Activated CD4-positive, alpha-beta memory T cell treated with anti-CD3 and anti-CD28 coated beads for 36 hours (primary cell): ENCODE measurements at regions not wholly inside any gene's neighbourhood (a gene's known extent, or its start where the extent isn't known, plus 50 kb on each side); places are given as distances from the start of the nearest gene placed in this dataset.

Source experiments
- CTCF ChIA-PET: fragments of 350-600 bp; sonication (Branson Sonifier 250); formaldehyde crosslinking; loops from one replicate; lab custom pipeline; 2021; ENCODE audit warnings: antibody characterized with exemption, inconsistent platforms; lab: Charles Lee
- POLR2A ChIA-PET: fragments of 350-600 bp; sonication (Branson Sonifier 250); formaldehyde crosslinking; loops from one replicate; lab custom pipeline; 2021; ENCODE audit warnings: antibody characterized with exemption; lab: Charles Lee
- DNase-seq: peaks from one replicate; pipeline ENCODE4 v3.0.0-alpha.2; 2020
- H3K27ac Mint-ChIP-seq: one replicate; pipeline ENCODE4 v1.8.0; 2021; ENCODE audit warnings: mixed read lengths
- H3K27me3 Mint-ChIP-seq: one replicate; pipeline ENCODE4 v1.8.0; 2021; ENCODE audit warnings: mixed read lengths
- H3K36me3 Mint-ChIP-seq: one replicate; pipeline ENCODE4 v1.8.0; 2021; ENCODE audit warnings: mixed read lengths
- H3K4me1 Mint-ChIP-seq: one replicate; pipeline ENCODE4 v1.8.0; 2021; ENCODE audit warnings: low read depth, mixed read lengths
- H3K4me3 Mint-ChIP-seq: one replicate; pipeline ENCODE4 v1.8.0; 2021; ENCODE audit warnings: mild to moderate bottlenecking, mixed read lengths
- H3K9me3 Mint-ChIP-seq: one replicate; pipeline ENCODE4 v1.8.0; 2021; ENCODE audit warnings: mixed read lengths
- intact Hi-C: fragments of 100-400 bp; cut with micrococcal nuclease; formaldehyde crosslinking; loops from one replicate; pipeline ENCODE4 v1.15.1; 2023

- CTCF ChIA-PET, result interaction anchor here (1.2 kb wide), 1 partner anchor 9 kb away, joined by 4 read pairs; no protein-coding TSS in a partner anchor
- no peaks in the 10 kb centered on the region for H3K27me3 Mint-ChIP-seq
- POLR2A ChIA-PET, result no interaction called here
- H3K4me3 Mint-ChIP-seq, result no peak overlapping the region
- no peaks in the 10 kb centered on the region for H3K4me1 Mint-ChIP-seq
- DNase-seq, result no peak
- intact Hi-C loops, result no loop called here
- H3K36me3 Mint-ChIP-seq, result no peaks in the 10 kb centered on the region
- no peak overlapping the region for H3K27ac Mint-ChIP-seq
- H3K9me3 Mint-ChIP-seq, result peaks cover 20% of the 10 kb centered on the region
Measured at GRCh38 chr13:69010789-69011188, 1096.8 kb upstream of the ATXN8OS start.

GRCh38 chr13:69008499-69008898 is 1099.1 kb upstream of the ATXN8OS start:
- Mint-ChIP-seq H3K4me3 (no peak overlapping the region), H3K9me3 (peaks cover 24% of the 10 kb centered on the region), H3K27me3 (no peaks in the 10 kb centered on the region), H3K4me1 (no peaks in the 10 kb centered on the region), H3K36me3 (no peaks in the 10 kb centered on the region), H3K27ac (no peak overlapping the region)
- DNase-seq, result no peak
- intact Hi-C loops, result no loop called here
- ChIA-PET CTCF (no interaction called here), POLR2A (no interaction called here)

GRCh38 chr13:68998056-68998455 is 1109.6 kb upstream of the ATXN8OS start:
- no peaks in the 10 kb centered on the region for H3K4me1 Mint-ChIP-seq
- intact Hi-C loops, result no loop called here
- no peak overlapping the region for H3K27ac Mint-ChIP-seq
- ChIA-PET CTCF (no interaction called here), POLR2A (no interaction called here)
- H3K4me3 Mint-ChIP-seq, result no peak overlapping the region
- H3K9me3 Mint-ChIP-seq, result peaks cover 26% of the 10 kb centered on the region
- H3K27me3 Mint-ChIP-seq, result no peaks in the 10 kb centered on the region
- H3K36me3 Mint-ChIP-seq, result no peaks in the 10 kb centered on the region
- no peak for DNase-seq

- H3K27ac Mint-ChIP-seq, result no peak overlapping the region
- peaks cover 20% of the 10 kb centered on the region for H3K9me3 Mint-ChIP-seq
- H3K4me1 Mint-ChIP-seq, result no peaks in the 10 kb centered on the region
- no peak for DNase-seq
- CTCF ChIA-PET, result no interaction called here
- intact Hi-C loops, result no loop called here
- no peak overlapping the region for H3K4me3 Mint-ChIP-seq
- POLR2A ChIA-PET, result no interaction called here
- H3K36me3 Mint-ChIP-seq, result no peaks in the 10 kb centered on the region
- no peaks in the 10 kb centered on the region for H3K27me3 Mint-ChIP-seq
Measured at GRCh38 chr13:68996668-68997025, 1111.0 kb upstream of the ATXN8OS start.

GRCh38 chr13:68995972-68996667 is 1111.5 kb upstream of the ATXN8OS start:
- no peak overlapping the region for H3K27ac Mint-ChIP-seq
- H3K4me1 Mint-ChIP-seq, result no peaks in the 10 kb centered on the region
- H3K4me3 Mint-ChIP-seq, result no peak overlapping the region
- no peaks in the 10 kb centered on the region for H3K27me3 Mint-ChIP-seq
- H3K9me3 Mint-ChIP-seq, result peaks cover 14% of the 10 kb centered on the region
- DNase-seq, result no peak
- POLR2A ChIA-PET, result no interaction called here
- H3K36me3 Mint-ChIP-seq, result no peaks in the 10 kb centered on the region
- CTCF ChIA-PET, result no interaction called here
- intact Hi-C loops, result no loop called here

GRCh38 chr13:68993154-68993553 is 1114.5 kb upstream of the ATXN8OS start:
- H3K27me3 Mint-ChIP-seq, result no peaks in the 10 kb centered on the region
- H3K27ac Mint-ChIP-seq, result no peak overlapping the region
- H3K4me1 Mint-ChIP-seq, result no peaks in the 10 kb centered on the region
- no peak overlapping the region for H3K4me3 Mint-ChIP-seq
- intact Hi-C loops, result no loop called here
- ChIA-PET CTCF (no interaction called here), POLR2A (no interaction called here)
- DNase-seq, result no peak
- no peaks in the 10 kb centered on the region for H3K36me3 Mint-ChIP-seq
- peaks cover 7% of the 10 kb centered on the region for H3K9me3 Mint-ChIP-seq

GRCh38 chr13:68988176-68988575 is 1119.5 kb upstream of the ATXN8OS start:
- no peak for DNase-seq
- no peaks in the 10 kb centered on the region for H3K4me1 Mint-ChIP-seq
- no peak overlapping the region for H3K4me3 Mint-ChIP-seq
- CTCF ChIA-PET, result no interaction called here
- no peaks in the 10 kb centered on the region for H3K27me3 Mint-ChIP-seq
- intact Hi-C loops, result no loop called here
- H3K27ac Mint-ChIP-seq, result no peak overlapping the region
- peaks cover 19% of the 10 kb centered on the region for H3K9me3 Mint-ChIP-seq
- H3K36me3 Mint-ChIP-seq, result no peaks in the 10 kb centered on the region
- POLR2A ChIA-PET, result no interaction called here

- H3K9me3 Mint-ChIP-seq, result peaks cover 19% of the 10 kb centered on the region
- intact Hi-C loops, result no loop called here
- ChIA-PET CTCF (no interaction called here), POLR2A (no interaction called here)
- no peak overlapping the region for H3K4me3 Mint-ChIP-seq
- no peaks in the 10 kb centered on the region for H3K27me3 Mint-ChIP-seq
- no peaks in the 10 kb centered on the region for H3K36me3 Mint-ChIP-seq
- no peak overlapping the region for H3K27ac Mint-ChIP-seq
- DNase-seq, result no peak
- H3K4me1 Mint-ChIP-seq, result no peaks in the 10 kb centered on the region
Measured at GRCh38 chr13:68987585-68987984, 1120.0 kb upstream of the ATXN8OS start.

- Mint-ChIP-seq H3K4me3 (no peak overlapping the region), H3K4me1 (no peaks in the 10 kb centered on the region), H3K27me3 (no peaks in the 10 kb centered on the region), H3K9me3 (peaks cover 17% of the 10 kb centered on the region), H3K36me3 (no peaks in the 10 kb centered on the region), H3K27ac (no peak overlapping the region)
- ChIA-PET POLR2A (no interaction called here), CTCF (no interaction called here)
- DNase-seq, result no peak
- intact Hi-C loops, result no loop called here
Measured at GRCh38 chr13:68984688-68985319, 1122.8 kb upstream of the ATXN8OS start.

- no peak overlapping the region for H3K27ac Mint-ChIP-seq
- no peaks in the 10 kb centered on the region for H3K27me3 Mint-ChIP-seq
- CTCF ChIA-PET, result no interaction called here
- no peaks in the 10 kb centered on the region for H3K36me3 Mint-ChIP-seq
- H3K9me3 Mint-ChIP-seq, result peaks cover 19% of the 10 kb centered on the region
- no peaks in the 10 kb centered on the region for H3K4me1 Mint-ChIP-seq
- POLR2A ChIA-PET, result no interaction called here
- DNase-seq, result no peak
- intact Hi-C loops, result no loop called here
- no peak overlapping the region for H3K4me3 Mint-ChIP-seq
Measured at GRCh38 chr13:68982961-68983619, 1124.5 kb upstream of the ATXN8OS start.

GRCh38 chr13:68976287-68976686 is 1131.3 kb upstream of the ATXN8OS start:
- no peak for DNase-seq
- POLR2A ChIA-PET, result no interaction called here
- peaks cover 7% of the 10 kb centered on the region for H3K9me3 Mint-ChIP-seq
- H3K27me3 Mint-ChIP-seq, result no peaks in the 10 kb centered on the region
- CTCF ChIA-PET, result no interaction called here
- no peaks in the 10 kb centered on the region for H3K4me1 Mint-ChIP-seq
- no peak overlapping the region for H3K4me3 Mint-ChIP-seq
- no peak overlapping the region for H3K27ac Mint-ChIP-seq
- intact Hi-C loops, result no loop called here
- H3K36me3 Mint-ChIP-seq, result no peaks in the 10 kb centered on the region

GRCh38 chr13:68970532-68970931 is 1137.1 kb upstream of the ATXN8OS start:
- H3K4me1 Mint-ChIP-seq, result no peaks in the 10 kb centered on the region
- DNase-seq, result no peak
- no peak overlapping the region for H3K4me3 Mint-ChIP-seq
- H3K36me3 Mint-ChIP-seq, result no peaks in the 10 kb centered on the region
- no peaks in the 10 kb centered on the region for H3K27me3 Mint-ChIP-seq
- CTCF ChIA-PET, result no interaction called here
- POLR2A ChIA-PET, result no interaction called here
- H3K9me3 Mint-ChIP-seq, result no peaks in the 10 kb centered on the region
- intact Hi-C loops, result no loop called here
- H3K27ac Mint-ChIP-seq, result no peak overlapping the region

GRCh38 chr13:68948586-68948985 is 1159.0 kb upstream of the ATXN8OS start:
- POLR2A ChIA-PET, result no interaction called here
- Mint-ChIP-seq H3K4me3 (no peak overlapping the region), H3K27me3 (no peaks in the 10 kb centered on the region), H3K4me1 (no peaks in the 10 kb centered on the region), H3K27ac (no peak overlapping the region), H3K36me3 (no peaks in the 10 kb centered on the region), H3K9me3 (peaks cover 30% of the 10 kb centered on the region)
- DNase-seq, result no peak
- CTCF ChIA-PET, result no interaction called here
- intact Hi-C loops, result no loop called here
